NB4 (cell line): ENCODE measurements at regions not wholly inside any gene's neighbourhood (a gene's known extent, or its start where the extent isn't known, plus 50 kb on each side); places are given as distances from the start of the nearest gene placed in this dataset.

Experiments
- CTCF ChIP-seq: IDR thresholded peaks from one replicate; pipeline ENCODE4 v1.5.1; 2012; ENCODE audit warnings: low read depth, low read length
- POLR2A ChIP-seq: IDR thresholded peaks from 2 replicates; pipeline ENCODE4 v1.6.1; 2011; ENCODE audit warnings: mild to moderate bottlenecking; ENCODE audit not compliant: insufficient read length; ENCODE audit errors: extremely low read depth

GRCh38 chr2:37770797-37771196 lies 99.4 kb upstream of the CDC42EP3 start:
- TF ChIP-seq POLR2A (no peak), CTCF (no peak)
